HepG2 (cell line): ENCODE measurements at regions not wholly inside any gene's neighbourhood (a gene's known extent, or its start where the extent isn't known, plus 50 kb on each side); places are given as distances from the start of the nearest gene placed in this dataset.
"Not testable (repeated sequence)": the region's sequence is repeated elsewhere in the genome, so short reads cannot be mapped to it uniquely, and the experiment has no call there.

Experiments used
- CREM ChIP-seq, 2 experiments: sonication (generic) in 1 of 2; formaldehyde crosslinking in 1 of 2; IDR thresholded peaks; 2 replicates each; pipeline versions ENCODE4 v1.4.0 to v1.6.1; 2016 to 2020; ENCODE audit warnings: antibody characterized with exemption in 1 of 2, mild to moderate bottlenecking in 1 of 2, missing genetic modification reagents in 1 of 2
- CTCF ChIP-seq: sonication (generic); formaldehyde crosslinking; IDR thresholded peaks from 2 replicates; pipeline ENCODE4 v1.5.0; 2020; ENCODE audit warnings: mild to moderate bottlenecking, missing genetic modification reagents, moderate library complexity
- POLR2AphosphoS5 ChIP-seq: IDR thresholded peaks from 2 replicates; pipeline ENCODE4 v1.6.1; 2012; ENCODE audit warnings: low read depth, low read length
- TCF12 ChIP-seq, 2 experiments: fragments of 450-650 bp in 1 of 2; sonication (generic) in 1 of 2; formaldehyde crosslinking in 1 of 2; IDR thresholded peaks; 2 replicates each; pipeline versions ENCODE4 v1.6.1 to v1.8.0; 2017 to 2022; ENCODE audit warnings: antibody characterized with exemption in 1 of 2, mild to moderate bottlenecking in 1 of 2, missing genetic modification reagents in 1 of 2, moderate library complexity in 1 of 2

DNA sequence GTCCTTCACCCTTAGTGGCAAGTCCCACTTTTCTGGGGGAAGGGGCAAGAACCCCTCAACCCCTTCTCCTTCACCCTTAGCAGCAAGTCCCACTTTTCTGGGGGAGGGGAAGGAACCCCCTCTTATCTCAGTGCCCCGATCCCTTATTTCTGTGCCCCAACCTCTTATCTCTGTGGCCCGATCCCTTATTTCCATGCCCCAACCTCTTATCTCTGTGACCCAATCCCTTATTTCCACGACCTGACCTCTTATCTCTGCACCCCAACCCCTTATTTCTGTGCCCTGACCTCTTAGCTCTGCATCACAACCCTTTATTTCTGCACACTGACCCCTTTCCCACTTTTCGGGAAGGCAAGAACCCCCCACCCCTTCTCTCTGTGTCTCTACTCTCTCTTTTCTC is 104.4 kb upstream of the ROPN1B start:
- TF ChIP-seq TCF12 (IDR thresholded peaks at IDR 0.05); TCF12 (CRISPR knock-in tag; IDR thresholded peaks at IDR 0.05); CTCF; POLR2AphosphoS5; CREM (IDR thresholded peaks at IDR 0.05); CREM (CRISPR knock-in tag; IDR thresholded peaks at IDR 0.05): not testable (repeated sequence)
